HEK293 (cell line): ENCODE measurements at regions not wholly inside any gene's neighbourhood (a gene's known extent, or its start where the extent isn't known, plus 50 kb on each side); places are given as distances from the start of the nearest gene placed in this dataset.

ENCODE experiments used
- CTCF ChIA-PET: fragments of 350-600 bp; formaldehyde crosslinking; extraction: SDS; loops from one replicate; lab custom pipeline; 2021; ENCODE audit warnings: antibody characterized with exemption; lab: Yijun Ruan, JAX
- POLR2A ChIA-PET: fragments of 300-600 bp; formaldehyde crosslinking; extraction: SDS; loops from one replicate; lab custom pipeline; 2020; ENCODE audit warnings: antibody characterized with exemption, inconsistent platforms; lab: Yijun Ruan, JAX
- H3K27ac ChIP-seq: fragments of 200-500 bp; sonication (Bioruptor generic); 2 replicates; pipeline ENCODE4 v1.5.1; 2014; ENCODE audit warnings: low read depth, low read length, control low read depth, inconsistent platforms; ENCODE audit errors: extremely low read depth
- H3K36me3 ChIP-seq, 2 experiments: fragments of 200-500 bp in 1 of 2; sonication (Bioruptor generic) in 1 of 2; 1 replicate in 1 of 2; 2 replicates in 1 of 2; pipeline ENCODE4 v1.5.1; 2014 to 2017; ENCODE audit warnings: inconsistent platforms in 2 of 2, low read length in 2 of 2; ENCODE audit not compliant: control insufficient read depth in 2 of 2, insufficient read depth in 1 of 2
- H3K4me1 ChIP-seq: fragments of 200-500 bp; sonication (Bioruptor generic); 2 replicates; pipeline ENCODE4 v1.5.1; 2014; ENCODE audit warnings: mild to moderate bottlenecking, low read length, inconsistent platforms; ENCODE audit not compliant: control insufficient read depth, insufficient read depth
- H3K4me3 ChIP-seq: 2 replicates; pipeline ENCODE4 v1.5.1; 2011; ENCODE audit warnings: low read depth, mild to moderate bottlenecking, control low read depth, low read length, moderate library complexity
- H3K9me3 ChIP-seq: fragments of 200-500 bp; sonication (Bioruptor generic); 2 replicates; pipeline ENCODE4 v1.5.1; 2014; ENCODE audit warnings: low read depth, low read length, inconsistent platforms; ENCODE audit not compliant: control insufficient read depth, insufficient read depth
- ATF2 ChIP-seq: fragments of 450-650 bp; formaldehyde crosslinking; IDR thresholded peaks from 2 replicates; pipeline ENCODE4 v1.5.1; 2016; ENCODE audit warnings: missing biosample characterization, missing genetic modification characterization, low read depth
- BCL6B ChIP-seq: fragments of 450-650 bp; formaldehyde crosslinking; IDR thresholded peaks from 2 replicates; pipeline ENCODE4 v1.5.1; 2017; ENCODE audit warnings: missing biosample characterization, missing genetic modification characterization
- PRDM1 ChIP-seq: fragments of 450-650 bp; formaldehyde crosslinking; IDR thresholded peaks from 2 replicates; pipeline ENCODE4; 2016; ENCODE audit warnings: missing biosample characterization, missing genetic modification characterization
- SCRT1 ChIP-seq: fragments of 450-650 bp; formaldehyde crosslinking; IDR thresholded peaks from 2 replicates; pipeline ENCODE4 v1.5.1; 2016; ENCODE audit warnings: missing biosample characterization, missing genetic modification characterization, borderline replicate concordance
- SP7 ChIP-seq: fragments of 450-650 bp; formaldehyde crosslinking; IDR thresholded peaks from 2 replicates; pipeline ENCODE4 v1.5.1; 2016; ENCODE audit warnings: missing biosample characterization, missing genetic modification characterization
- ZBTB6 ChIP-seq: fragments of 450-650 bp; formaldehyde crosslinking; IDR thresholded peaks from 2 replicates; pipeline ENCODE4 v1.5.1; 2017; ENCODE audit warnings: missing biosample characterization, missing genetic modification characterization
- ZNF114 ChIP-seq: fragments of 450-650 bp; formaldehyde crosslinking; IDR thresholded peaks from 2 replicates; pipeline ENCODE4 v1.5.0; 2017; ENCODE audit warnings: missing biosample characterization, missing genetic modification characterization
- ZNF138 ChIP-seq: fragments of 450-650 bp; formaldehyde crosslinking; IDR thresholded peaks from 2 replicates; pipeline ENCODE4 v1.5.1; 2016; ENCODE audit warnings: missing biosample characterization, missing genetic modification characterization, borderline replicate concordance
- ZNF274 ChIP-seq, 2 experiments: fragments of 200-500 bp in 1 of 2; fragments of 450-650 bp in 1 of 2; sonication (Bioruptor generic) in 1 of 2; formaldehyde crosslinking in 1 of 2; IDR thresholded peaks; 2 replicates each; pipeline versions ENCODE4 v1.5.1 to v1.6.1; 2014 to 2016; ENCODE audit warnings: borderline replicate concordance in 1 of 2, inconsistent platforms in 1 of 2, low read length in 1 of 2, missing biosample characterization in 1 of 2, missing genetic modification characterization in 1 of 2
- ZNF280C ChIP-seq: fragments of 450-650 bp; formaldehyde crosslinking; IDR thresholded peaks from 2 replicates; pipeline ENCODE4 v1.5.1; 2016; ENCODE audit warnings: missing biosample characterization, missing genetic modification characterization
- ZNF292 ChIP-seq: fragments of 450-650 bp; formaldehyde crosslinking; IDR thresholded peaks from 2 replicates; pipeline ENCODE4 v1.5.1; 2016; ENCODE audit warnings: low read depth, missing biosample characterization, missing genetic modification characterization, borderline replicate concordance
- ZNF37A ChIP-seq: fragments of 450-650 bp; IDR thresholded peaks from 2 replicates; pipeline ENCODE4 v1.5.1; 2018; ENCODE audit warnings: missing biosample characterization, missing genetic modification characterization
- ZNF473 ChIP-seq: fragments of 450-650 bp; formaldehyde crosslinking; IDR thresholded peaks from 2 replicates; pipeline ENCODE4 v1.5.1; 2017; ENCODE audit warnings: missing biosample characterization, missing genetic modification characterization
- ZNF548 ChIP-seq: fragments of 450-650 bp; formaldehyde crosslinking; IDR thresholded peaks from 2 replicates; pipeline ENCODE4 v1.5.1; 2016; ENCODE audit warnings: missing biosample characterization, missing genetic modification characterization
- ZNF560 ChIP-seq: fragments of 450-650 bp; formaldehyde crosslinking; IDR thresholded peaks from 2 replicates; pipeline ENCODE4 v1.5.1; 2017; ENCODE audit warnings: missing biosample characterization, missing genetic modification characterization, borderline replicate concordance
- ZNF585B ChIP-seq: fragments of 450-650 bp; formaldehyde crosslinking; IDR thresholded peaks from 2 replicates; pipeline ENCODE4 v1.5.1; 2016; ENCODE audit warnings: missing biosample characterization, missing genetic modification characterization
- ZNF621 ChIP-seq: fragments of 450-650 bp; formaldehyde crosslinking; IDR thresholded peaks from 2 replicates; pipeline ENCODE4 v1.5.1; 2017; ENCODE audit warnings: missing biosample characterization, missing genetic modification characterization
- ZNF629 ChIP-seq: fragments of 450-650 bp; formaldehyde crosslinking; IDR thresholded peaks from 2 replicates; pipeline ENCODE4 v1.5.1; 2017; ENCODE audit warnings: missing biosample characterization, missing genetic modification characterization
- ZNF654 ChIP-seq: fragments of 450-650 bp; formaldehyde crosslinking; IDR thresholded peaks from 2 replicates; pipeline ENCODE4 v1.5.1; 2016; ENCODE audit warnings: low read depth, missing biosample characterization, missing genetic modification characterization
- ZNF658 ChIP-seq: fragments of 450-650 bp; formaldehyde crosslinking; IDR thresholded peaks from 2 replicates; pipeline ENCODE4; 2016; ENCODE audit warnings: missing biosample characterization, missing genetic modification characterization
- ZSCAN16 ChIP-seq: fragments of 450-650 bp; formaldehyde crosslinking; IDR thresholded peaks from 2 replicates; pipeline ENCODE4 v1.5.1; 2016; ENCODE audit warnings: missing biosample characterization, missing genetic modification characterization
- ZSCAN4 ChIP-seq: fragments of 450-650 bp; formaldehyde crosslinking; IDR thresholded peaks from 2 replicates; pipeline ENCODE4 v1.5.1; 2017; ENCODE audit warnings: missing biosample characterization, missing genetic modification characterization
- ZSCAN5A ChIP-seq: fragments of 450-650 bp; formaldehyde crosslinking; IDR thresholded peaks from 2 replicates; pipeline ENCODE4 v1.5.1; 2016; ENCODE audit warnings: missing biosample characterization, missing genetic modification characterization

- no peak for TF ChIP-seq BCL6B (tag by site-specific recombination)
- no peak for TF ChIP-seq ZNF114 (tag by site-specific recombination)
- TF ChIP-seq ZNF654 (tag by site-specific recombination): no peak
- TF ChIP-seq ZBTB6 (tag by site-specific recombination): no peak
- no peak for TF ChIP-seq ZNF37A (tag by site-specific recombination)
- TF ChIP-seq, all 188 proteins: peak for 0
These were observed 819.4 kb downstream of the DIPK2A start (continued) for GRCh38 chr3:144791034-144791433.

GRCh38 chr3:144801890-144802289 lies 830.3 kb downstream of the DIPK2A start:
- Histone ChIP-seq H3K27ac (no peak overlapping the region), H3K36me3 (no peaks in the 10 kb centered on the region), H3K4me3 (no peak overlapping the region), H3K4me1 (no peaks in the 10 kb centered on the region), H3K9me3 (no peaks in the 10 kb centered on the region)
- ChIA-PET CTCF (no interaction called here), POLR2A (no interaction called here)
- TF ChIP-seq ZNF473 (no peak), ZNF274 (IDR thresholded peaks at IDR 0.05; ENCODE audit: low read length) (no peak), ZNF274 (tag by site-specific recombination; IDR thresholded peaks at IDR 0.05; ENCODE audit: borderline replicate concordance) (no peak), ZNF621 (no peak), ZNF138 (tag by site-specific recombination) (no peak), PRDM1 (tag by site-specific recombination) (no peak)

- POLR2A ChIA-PET: no interaction called here
- no peak for TF ChIP-seq ZNF629
- TF ChIP-seq SP7 (tag by site-specific recombination): no peak
- TF ChIP-seq ZNF280C: no peak
- TF ChIP-seq SCRT1 (tag by site-specific recombination): no peak
- TF ChIP-seq ZNF292 (tag by site-specific recombination): no peak
- TF ChIP-seq ZSCAN5A (tag by site-specific recombination): no peak
- no peak for TF ChIP-seq ZNF548
- TF ChIP-seq ZNF585B (tag by site-specific recombination): no peak
- no peak for TF ChIP-seq ZNF560 (tag by site-specific recombination)
- TF ChIP-seq ZNF138 (tag by site-specific recombination): no peak
- TF ChIP-seq ZSCAN16 (tag by site-specific recombination): no peak
- no peak for TF ChIP-seq ZSCAN4
- no peak for TF ChIP-seq ATF2 (tag by site-specific recombination)
- TF ChIP-seq ZNF658 (tag by site-specific recombination): no peak
These were observed 837.8 kb downstream of the DIPK2A start for GRCh38 chr3:144809380-144809779.

More at GRCh38 chr3:144809380-144809779, 837.8 kb downstream of the DIPK2A start:
- H3K36me3 ChIP-seq: no peaks in the 10 kb centered on the region
- H3K4me3 ChIP-seq: no peak overlapping the region
- no peaks in the 10 kb centered on the region for H3K9me3 ChIP-seq
- CTCF ChIA-PET: no interaction called here
- no peaks in the 10 kb centered on the region for H3K4me1 ChIP-seq
- H3K27ac ChIP-seq: no peak overlapping the region
